Ascending aorta (tissue), 2 donors: ENCODE measurements at regions not wholly inside any gene's neighbourhood (a gene's known extent, or its start where the extent isn't known, plus 50 kb on each side); places are given as distances from the start of the nearest gene placed in this dataset.

Experiments
- DNase-seq, 2 donors: peaks; one replicate each; pipeline ENCODE4 v3.0.0-alpha.2; 2019; ENCODE audit warnings: low spot score in 2 of 2
- H3K27ac ChIP-seq, 2 donors: fragments of 200-600 bp; sonication (generic); one replicate each; pipeline ENCODE4 v1.5.1; 2016 to 2017; ENCODE audit warnings: mild to moderate bottlenecking in 1 of 2
- H3K27me3 ChIP-seq: fragments of 200-600 bp; sonication (generic); one replicate; pipeline ENCODE4 v1.5.1; 2017
- H3K36me3 ChIP-seq, 2 donors: fragments of 200-600 bp; sonication (generic); one replicate each; pipeline ENCODE4 v1.5.1; 2016
- H3K4me1 ChIP-seq, 2 donors: fragments of 200-600 bp; sonication (generic); one replicate each; pipeline ENCODE4 v1.5.1; 2016 to 2017; ENCODE audit warnings: mild to moderate bottlenecking in 1 of 2
- H3K4me3 ChIP-seq, 2 donors: fragments of 200-600 bp; sonication (generic); one replicate each; pipeline ENCODE4 v1.5.1; 2016 to 2017; ENCODE audit warnings: mild to moderate bottlenecking in 1 of 2
- H3K9me3 ChIP-seq, 2 donors: fragments of 200-600 bp; sonication (generic); one replicate each; pipeline ENCODE4 v1.5.1; 2016
- intact Hi-C: fragments of 100-400 bp; cut with DNase I; formaldehyde crosslinking; loops from one replicate; pipeline ENCODE4 v1.15.1; 2023
- TF ChIP-seq, protein P1 (sequence below), 3 experiments: fragments of 200-600 bp in 2 of 3; fragments of 450-650 bp in 1 of 3; sonication (generic) in 2 of 3; IDR thresholded peaks; one replicate each; pipeline ENCODE4 v1.5.1; 2016 to 2019; ENCODE audit warnings: antibody characterized with exemption in 3 of 3, mild to moderate bottlenecking in 1 of 3, moderate library complexity in 1 of 3

GRCh38 chr2:145284551-145284950, 764.6 kb upstream of the ZEB2 start:
- Histone ChIP-seq H3K27ac (no peak overlapping the region), H3K4me1 (no peaks in the 10 kb centered on the region), H3K27me3 (no peaks in the 10 kb centered on the region), H3K36me3 (no peaks in the 10 kb centered on the region), H3K4me3 (no peak overlapping the region), H3K9me3 (no peaks in the 10 kb centered on the region)
- TF ChIP-seq, protein P1, sequence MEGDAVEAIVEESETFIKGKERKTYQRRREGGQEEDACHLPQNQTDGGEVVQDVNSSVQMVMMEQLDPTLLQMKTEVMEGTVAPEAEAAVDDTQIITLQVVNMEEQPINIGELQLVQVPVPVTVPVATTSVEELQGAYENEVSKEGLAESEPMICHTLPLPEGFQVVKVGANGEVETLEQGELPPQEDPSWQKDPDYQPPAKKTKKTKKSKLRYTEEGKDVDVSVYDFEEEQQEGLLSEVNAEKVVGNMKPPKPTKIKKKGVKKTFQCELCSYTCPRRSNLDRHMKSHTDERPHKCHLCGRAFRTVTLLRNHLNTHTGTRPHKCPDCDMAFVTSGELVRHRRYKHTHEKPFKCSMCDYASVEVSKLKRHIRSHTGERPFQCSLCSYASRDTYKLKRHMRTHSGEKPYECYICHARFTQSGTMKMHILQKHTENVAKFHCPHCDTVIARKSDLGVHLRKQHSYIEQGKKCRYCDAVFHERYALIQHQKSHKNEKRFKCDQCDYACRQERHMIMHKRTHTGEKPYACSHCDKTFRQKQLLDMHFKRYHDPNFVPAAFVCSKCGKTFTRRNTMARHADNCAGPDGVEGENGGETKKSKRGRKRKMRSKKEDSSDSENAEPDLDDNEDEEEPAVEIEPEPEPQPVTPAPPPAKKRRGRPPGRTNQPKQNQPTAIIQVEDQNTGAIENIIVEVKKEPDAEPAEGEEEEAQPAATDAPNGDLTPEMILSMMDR (IDR thresholded peaks at IDR 0.05): no peak
- intact Hi-C loops: no loop called here
- no peak for DNase-seq

DNA sequence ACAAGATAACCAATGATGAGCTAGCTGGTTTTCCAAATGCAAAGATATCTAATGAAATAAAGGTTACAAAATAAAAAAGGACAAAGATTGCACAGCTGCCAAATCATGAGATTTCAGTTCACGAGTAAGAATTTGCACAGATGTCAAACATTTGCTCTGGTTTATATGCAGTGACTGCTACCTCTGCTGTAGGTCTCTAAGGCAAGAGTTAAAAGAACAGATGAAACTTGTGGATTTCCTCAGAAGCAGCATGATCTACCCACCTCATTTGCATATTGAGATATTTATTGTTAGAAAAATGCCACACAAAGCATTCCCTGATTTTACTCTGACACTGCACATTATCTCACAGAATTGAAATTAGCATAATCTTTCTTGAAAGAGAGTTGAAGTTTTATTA, 763.2 kb upstream of the ZEB2 start:
- H3K4me3 ChIP-seq: no peak overlapping the region
- intact Hi-C loops: no loop called here
- no peak overlapping the region for H3K27ac ChIP-seq
- H3K36me3 ChIP-seq: no peaks in the 10 kb centered on the region
- no peaks in the 10 kb centered on the region for H3K4me1 ChIP-seq
- no peak for DNase-seq
- no peaks in the 10 kb centered on the region for H3K9me3 ChIP-seq
- H3K27me3 ChIP-seq: no peaks in the 10 kb centered on the region
- TF ChIP-seq, protein P1 (IDR thresholded peaks at IDR 0.05): no peak

DNA sequence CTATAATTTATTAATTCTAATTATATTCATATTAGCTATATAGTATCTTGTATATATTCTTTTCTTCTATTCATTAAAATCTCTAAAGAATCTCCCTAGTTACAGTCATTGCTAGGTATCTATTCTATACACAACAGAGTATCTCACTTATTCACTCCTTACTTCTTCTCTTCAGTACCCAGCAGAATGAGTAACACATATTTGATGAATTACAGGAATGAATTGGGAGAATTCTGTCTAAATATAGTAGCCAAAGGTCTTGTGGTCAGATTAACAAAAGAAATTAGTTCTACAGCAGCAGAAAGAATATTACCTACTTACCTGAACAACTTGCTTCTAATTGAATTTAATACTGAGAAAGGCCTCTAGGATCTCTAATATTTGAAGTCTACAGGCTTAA, 758.0 kb upstream of the ZEB2 start:
- H3K27me3 ChIP-seq: no peaks in the 10 kb centered on the region

GRCh38 chr2:145273840-145274239, 753.9 kb upstream of the ZEB2 start:
- Histone ChIP-seq H3K27ac (no peak overlapping the region), H3K27me3 (no peaks in the 10 kb centered on the region), H3K36me3 (no peaks in the 10 kb centered on the region), H3K4me3 (no peak overlapping the region), H3K9me3 (peaks cover 0 to 11% of the 10 kb centered on the region in 2 donors), H3K4me1 (no peaks in the 10 kb centered on the region)
- no peak for DNase-seq
- TF ChIP-seq, protein P1 (IDR thresholded peaks at IDR 0.05): no peak
- intact Hi-C loops: no loop called here

More for the DNA sequence above, 758.0 kb upstream of the ZEB2 start:
- H3K9me3 ChIP-seq: peaks cover 0 to 6% of the 10 kb centered on the region in 2 donors
- H3K4me1 ChIP-seq: no peaks in the 10 kb centered on the region
- no peak for DNase-seq
- H3K27ac ChIP-seq: no peak overlapping the region
- H3K4me3 ChIP-seq: no peak overlapping the region
- intact Hi-C loops: no loop called here
- no peaks in the 10 kb centered on the region for H3K36me3 ChIP-seq
- TF ChIP-seq, protein P1 (IDR thresholded peaks at IDR 0.05): no peak

DNA sequence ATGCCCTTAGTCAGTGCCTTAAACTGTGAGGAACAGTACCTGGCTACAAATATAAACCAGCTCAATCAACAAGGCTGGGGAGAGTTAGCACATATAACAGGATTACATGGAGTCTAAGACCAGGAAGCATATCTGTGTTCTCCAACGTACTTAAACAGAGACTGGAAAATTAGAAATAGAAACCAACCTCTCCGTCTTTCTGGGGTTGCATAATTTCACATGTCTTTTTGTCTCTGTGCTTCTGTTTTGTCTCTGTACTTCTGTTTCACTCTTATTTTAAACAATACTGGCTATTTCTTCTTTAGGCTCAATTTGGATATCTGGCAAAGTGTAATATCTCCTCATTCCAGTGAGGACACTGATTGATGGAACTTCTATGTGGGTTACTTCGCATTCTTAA, 749.0 kb upstream of the ZEB2 start:
- peaks cover 0 to 11% of the 10 kb centered on the region in 2 donors for H3K9me3 ChIP-seq
- DNase-seq: no peak
- no peak overlapping the region for H3K27ac ChIP-seq
- intact Hi-C loops: no loop called here
- H3K36me3 ChIP-seq: no peaks in the 10 kb centered on the region
- TF ChIP-seq, protein P1 (IDR thresholded peaks at IDR 0.05): no peak
- H3K4me1 ChIP-seq: no peaks in the 10 kb centered on the region
- no peak overlapping the region for H3K4me3 ChIP-seq
- no peaks in the 10 kb centered on the region for H3K27me3 ChIP-seq

DNA sequence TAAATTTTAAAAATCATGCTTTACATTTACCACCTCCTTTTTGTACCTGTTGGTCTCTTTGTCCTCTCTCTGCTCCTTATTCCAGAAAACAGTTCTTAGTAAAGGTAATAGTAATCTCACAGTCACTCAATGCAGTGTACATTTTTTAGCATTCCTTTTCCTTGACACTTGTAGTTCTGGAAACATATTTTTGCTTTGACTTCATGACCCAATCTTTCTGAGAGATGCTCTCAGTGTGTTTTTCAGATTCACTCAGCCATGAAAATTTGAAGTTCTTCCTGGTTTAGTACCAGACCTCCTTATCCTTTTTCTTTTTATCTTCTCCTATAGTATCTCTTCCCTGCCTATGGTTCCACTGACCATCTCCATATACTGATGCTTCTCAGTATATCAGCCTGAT, 747.5 kb upstream of the ZEB2 start:
- intact Hi-C loops: no loop called here
- no peak for DNase-seq
- peaks cover 0 to under 1% of the 10 kb centered on the region in 2 donors for H3K9me3 ChIP-seq

More for the DNA sequence above, 747.5 kb upstream of the ZEB2 start:
- TF ChIP-seq, protein P1 (IDR thresholded peaks at IDR 0.05): no peak
- H3K27me3 ChIP-seq: no peaks in the 10 kb centered on the region
- H3K27ac ChIP-seq: no peak overlapping the region
- H3K36me3 ChIP-seq: no peaks in the 10 kb centered on the region
- H3K4me3 ChIP-seq: no peak overlapping the region
- H3K4me1 ChIP-seq: no peaks in the 10 kb centered on the region
